K562 (cell line): ENCODE measurements at regions not wholly inside any gene's neighbourhood (a gene's known extent, or its start where the extent isn't known, plus 50 kb on each side); places are given as distances from the start of the nearest gene placed in this dataset.

Experiments used
- HDAC2 ChIP-seq: fragments of 450-650 bp; IDR thresholded peaks from 2 replicates; pipeline ENCODE4 v1.6.1; 2016; ENCODE audit warnings: mild to moderate bottlenecking
- NCOA1 ChIP-seq: fragments of 450-650 bp; IDR thresholded peaks from 2 replicates; pipeline ENCODE4 v1.6.1; 2016; ENCODE audit warnings: low read depth
- RAD21 ChIP-seq, 2 experiments: fragments of 250-450 bp in 1 of 2; fragments of 450-650 bp in 1 of 2; sonication (Bioruptor Pico) in 1 of 2; formaldehyde crosslinking in 1 of 2; IDR thresholded peaks in 1 of 2; conservative IDR thresholded peaks in 1 of 2; 2 replicates each; pipeline versions ENCODE4 v1.4.0 to v1.8.0; 2020 to 2022; ENCODE audit warnings: mild to moderate bottlenecking in 2 of 2, moderate library complexity in 1 of 2
- SIRT6 ChIP-seq: IDR thresholded peaks from one replicate; pipeline ENCODE4 v1.6.1; 2012; ENCODE audit warnings: low read depth, mild to moderate bottlenecking, control low read depth, inconsistent platforms, low read length, moderate library complexity
- SUPT5H ChIP-seq: fragments of 450-650 bp; IDR thresholded peaks from 2 replicates; pipeline ENCODE4 v1.6.1; 2016
- ZBTB40 ChIP-seq, 2 experiments: fragments of 450-650 bp in 1 of 2; sonication (generic) in 1 of 2; formaldehyde crosslinking in 1 of 2; IDR thresholded peaks; 2 replicates each; pipeline versions ENCODE4 v1.7.1 to v1.9.0; 2016 to 2022; ENCODE audit warnings: inconsistent platforms in 1 of 2, mild to moderate bottlenecking in 1 of 2, missing genetic modification reagents in 1 of 2
- ZNF175 ChIP-seq: fragments of 200-800 bp; sonication (Bioruptor generic); IDR thresholded peaks from 2 replicates; pipeline ENCODE4 v1.6.1; 2016; ENCODE audit warnings: low read depth, mild to moderate bottlenecking, missing genetic modification characterization, missing compliant biosample characterization
- ZNF384 ChIP-seq: IDR thresholded peaks from 2 replicates; pipeline ENCODE4 v1.6.1; 2012; ENCODE audit warnings: low read depth, low read length, improper control_type of control experiment

GRCh38 chr2:144988591-144988990 is 468.7 kb upstream of the ZEB2 start (continued):
- no peak for TF ChIP-seq ZBTB40 (IDR thresholded peaks at IDR 0.05)
- no peak for TF ChIP-seq ZBTB40 (CRISPR knock-in tag; IDR thresholded peaks at IDR 0.05)
- TF ChIP-seq SIRT6: no peak
- TF ChIP-seq HDAC2: no peak
- TF ChIP-seq SUPT5H: no peak
- TF ChIP-seq ZNF384: no peak
- TF ChIP-seq ZNF175 (CRISPR knock-in tag): no peak
- no peak for TF ChIP-seq NCOA1
- TF ChIP-seq RAD21 (CRISPR knock-in tag; conservative IDR thresholded peaks at IDR 0.05 in 1 of 2, IDR thresholded peaks at IDR 0.05 in 1 of 2): no peak
